ENCODE measurements at regions not wholly inside any gene's neighbourhood (a gene's known extent, or its start where the extent isn't known, plus 50 kb on each side); places are given as distances from the start of the nearest gene placed in this dataset.
"Not testable (repeated sequence)": the region's sequence is repeated elsewhere in the genome, so short reads cannot be mapped to it uniquely, and the experiment has no call there.

DNA sequence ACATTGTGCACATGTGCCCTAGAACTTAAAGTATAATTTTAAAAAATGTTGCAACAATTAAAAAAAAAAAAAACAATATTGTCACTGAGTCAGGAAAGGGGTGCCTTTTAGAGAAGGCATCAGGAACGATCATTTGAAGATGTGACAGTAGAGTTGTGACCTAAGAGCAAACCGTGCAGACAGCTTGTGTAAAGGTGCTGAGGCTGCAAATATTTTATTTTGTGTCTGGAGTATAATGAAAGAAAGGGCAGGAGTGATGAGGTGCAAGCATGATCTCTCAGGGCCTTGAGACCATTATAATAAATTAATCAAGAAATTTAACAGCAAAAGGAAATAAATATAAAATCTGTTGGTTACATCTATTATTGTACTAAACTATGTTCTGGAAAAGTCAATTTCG, 1219.7 kb downstream of the OLFM4 start:
- Histone ChIP-seq H3K27ac (no peak overlapping the region), H3K27me3 (replicated peaks) (no peaks in the 10 kb centered on the region), H3K36me3 (replicated peaks) (no peaks in the 10 kb centered on the region), H3K4me3 (ENCODE audit: low read depth, low read length) (no peak overlapping the region)
- TF ChIP-seq, protein P1, sequence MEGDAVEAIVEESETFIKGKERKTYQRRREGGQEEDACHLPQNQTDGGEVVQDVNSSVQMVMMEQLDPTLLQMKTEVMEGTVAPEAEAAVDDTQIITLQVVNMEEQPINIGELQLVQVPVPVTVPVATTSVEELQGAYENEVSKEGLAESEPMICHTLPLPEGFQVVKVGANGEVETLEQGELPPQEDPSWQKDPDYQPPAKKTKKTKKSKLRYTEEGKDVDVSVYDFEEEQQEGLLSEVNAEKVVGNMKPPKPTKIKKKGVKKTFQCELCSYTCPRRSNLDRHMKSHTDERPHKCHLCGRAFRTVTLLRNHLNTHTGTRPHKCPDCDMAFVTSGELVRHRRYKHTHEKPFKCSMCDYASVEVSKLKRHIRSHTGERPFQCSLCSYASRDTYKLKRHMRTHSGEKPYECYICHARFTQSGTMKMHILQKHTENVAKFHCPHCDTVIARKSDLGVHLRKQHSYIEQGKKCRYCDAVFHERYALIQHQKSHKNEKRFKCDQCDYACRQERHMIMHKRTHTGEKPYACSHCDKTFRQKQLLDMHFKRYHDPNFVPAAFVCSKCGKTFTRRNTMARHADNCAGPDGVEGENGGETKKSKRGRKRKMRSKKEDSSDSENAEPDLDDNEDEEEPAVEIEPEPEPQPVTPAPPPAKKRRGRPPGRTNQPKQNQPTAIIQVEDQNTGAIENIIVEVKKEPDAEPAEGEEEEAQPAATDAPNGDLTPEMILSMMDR (IDR thresholded peaks at IDR 0.05; ENCODE audit: low read depth, low read length, missing control alignments) = no peak
- no peak for DNase-seq
- in situ Hi-C loops (cut with HindIII; ENCODE audit: low pct_ligation_motif_present, low sequenced_read_pairs) = no loop called here

DNA sequence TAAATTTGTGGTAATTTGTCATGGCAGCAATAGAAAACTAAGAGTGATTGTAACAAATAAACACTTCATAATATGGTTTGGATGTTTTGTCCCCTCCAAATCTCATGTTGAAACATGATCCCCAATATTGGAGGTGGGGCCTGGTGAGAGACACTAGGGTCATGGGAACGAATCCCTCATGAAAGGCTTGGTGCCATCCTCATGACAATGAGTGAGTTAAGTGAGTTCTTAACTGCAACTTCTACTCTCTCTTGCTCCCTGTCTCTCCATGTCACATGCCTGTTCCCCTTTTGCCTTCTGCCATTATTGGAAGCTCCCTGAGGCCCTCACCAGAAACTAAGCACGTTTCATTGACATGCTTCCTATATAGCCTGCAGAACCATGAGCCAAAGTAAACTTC, 1233.2 kb downstream of the OLFM4 start:
- H3K27me3 ChIP-seq (replicated peaks) = no peaks in the 10 kb centered on the region
- in situ Hi-C loops (cut with HindIII; ENCODE audit: low pct_ligation_motif_present, low sequenced_read_pairs) = no loop called here
- no peak for DNase-seq

DNA sequence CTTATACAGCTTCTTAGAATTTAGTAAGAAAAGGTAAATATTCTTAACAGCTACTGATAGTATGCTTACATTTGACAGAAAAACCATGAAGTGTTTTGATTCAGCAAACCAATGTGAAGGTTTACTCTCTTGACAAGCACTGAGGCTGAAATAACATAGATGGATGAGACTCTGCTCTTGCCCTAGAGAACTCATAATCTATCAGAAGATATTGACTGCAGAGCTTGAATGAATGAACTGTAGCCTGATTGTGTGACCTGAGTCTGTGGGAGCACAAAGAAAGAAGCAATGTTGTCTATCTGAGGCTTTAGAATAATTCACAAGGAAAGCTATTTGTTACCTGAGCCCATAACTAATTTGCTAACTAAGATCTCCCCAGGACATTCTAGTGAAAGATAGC, 1235.3 kb downstream of the OLFM4 start:
- no peak overlapping the region for H3K27ac ChIP-seq
- in situ Hi-C loops (cut with HindIII; ENCODE audit: low pct_ligation_motif_present, low sequenced_read_pairs) = no loop called here
- H3K4me3 ChIP-seq (ENCODE audit: low read depth, low read length) = no peak overlapping the region
- TF ChIP-seq, protein P1 (IDR thresholded peaks at IDR 0.05; ENCODE audit: low read depth, low read length, missing control alignments) = no peak
- no peaks in the 10 kb centered on the region for H3K27me3 ChIP-seq (replicated peaks)
- no peak for DNase-seq
- H3K36me3 ChIP-seq (replicated peaks) = no peaks in the 10 kb centered on the region

More for the DNA sequence above, 1233.2 kb downstream of the OLFM4 start:
- H3K4me3 ChIP-seq (ENCODE audit: low read depth, low read length) = no peak overlapping the region
- H3K27ac ChIP-seq = no peak overlapping the region
- TF ChIP-seq, protein P1 (IDR thresholded peaks at IDR 0.05; ENCODE audit: low read depth, low read length, missing control alignments) = no peak
- H3K36me3 ChIP-seq (replicated peaks) = no peaks in the 10 kb centered on the region

DNA sequence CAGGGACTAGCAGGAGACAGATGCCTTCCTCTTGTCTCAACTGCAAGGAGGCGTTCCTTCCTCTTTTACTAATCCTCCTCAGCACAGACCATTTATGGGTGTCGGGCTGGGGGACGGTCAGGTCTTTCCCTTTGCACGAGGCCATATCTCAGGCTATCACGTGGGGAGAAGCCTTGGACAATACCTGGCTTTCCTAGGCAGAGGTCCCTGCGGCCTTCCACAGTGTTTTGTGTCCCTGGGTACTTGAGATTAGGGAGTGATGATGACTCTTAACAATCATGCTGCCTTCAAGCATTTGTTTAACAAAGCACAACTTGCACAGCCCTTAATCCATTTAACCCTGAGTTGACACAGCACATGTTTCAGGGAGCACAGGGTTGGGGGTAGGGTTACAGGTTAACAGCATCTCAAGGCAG, 1238.6 kb downstream of the OLFM4 start:
- H3K27ac ChIP-seq; in situ Hi-C loops (cut with HindIII; ENCODE audit: low pct_ligation_motif_present, low sequenced_read_pairs); H3K36me3 ChIP-seq (replicated peaks): not testable (repeated sequence)

DNA sequence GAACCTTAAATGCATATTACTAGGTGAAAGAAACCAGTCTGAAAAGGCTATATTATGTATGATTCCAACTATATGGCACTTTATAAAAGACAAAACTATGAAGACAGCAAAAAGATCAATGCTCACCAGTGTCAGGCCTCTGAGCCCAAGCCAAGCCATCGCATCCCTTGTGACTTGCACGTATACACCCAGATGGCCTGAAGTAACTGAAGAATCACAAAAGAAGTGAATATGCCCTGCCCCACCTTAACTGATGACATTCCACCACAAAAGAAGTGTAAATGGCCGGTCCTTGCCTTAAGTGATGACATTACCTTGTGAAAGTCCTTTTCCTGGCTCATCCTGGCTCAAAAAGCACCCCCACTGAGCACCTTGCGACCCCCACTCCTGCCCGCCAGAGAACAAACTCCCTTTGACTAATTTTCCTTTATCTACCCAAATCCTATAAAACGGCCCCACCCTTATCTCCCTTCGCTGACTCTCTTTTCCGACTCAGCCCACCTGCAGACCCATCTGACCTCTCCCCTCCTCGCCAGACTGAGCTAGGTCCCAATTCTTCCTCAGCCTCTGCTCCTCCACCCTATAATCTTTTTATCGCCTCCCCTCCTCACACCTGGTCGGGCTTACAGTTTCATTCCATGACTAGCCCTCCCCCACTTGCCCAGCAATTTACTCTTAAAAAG, 1239.5 kb downstream of the OLFM4 start:
- H3K4me3 ChIP-seq (ENCODE audit: low read depth, low read length); H3K27me3 ChIP-seq (replicated peaks); DNase-seq; H3K36me3 ChIP-seq (replicated peaks); in situ Hi-C loops (cut with HindIII; ENCODE audit: low pct_ligation_motif_present, low sequenced_read_pairs); H3K27ac ChIP-seq: not testable (repeated sequence)

More for the DNA sequence above, 1238.6 kb downstream of the OLFM4 start:
- H3K27me3 ChIP-seq (replicated peaks); DNase-seq; H3K4me3 ChIP-seq (ENCODE audit: low read depth, low read length): not testable (repeated sequence)

DNA sequence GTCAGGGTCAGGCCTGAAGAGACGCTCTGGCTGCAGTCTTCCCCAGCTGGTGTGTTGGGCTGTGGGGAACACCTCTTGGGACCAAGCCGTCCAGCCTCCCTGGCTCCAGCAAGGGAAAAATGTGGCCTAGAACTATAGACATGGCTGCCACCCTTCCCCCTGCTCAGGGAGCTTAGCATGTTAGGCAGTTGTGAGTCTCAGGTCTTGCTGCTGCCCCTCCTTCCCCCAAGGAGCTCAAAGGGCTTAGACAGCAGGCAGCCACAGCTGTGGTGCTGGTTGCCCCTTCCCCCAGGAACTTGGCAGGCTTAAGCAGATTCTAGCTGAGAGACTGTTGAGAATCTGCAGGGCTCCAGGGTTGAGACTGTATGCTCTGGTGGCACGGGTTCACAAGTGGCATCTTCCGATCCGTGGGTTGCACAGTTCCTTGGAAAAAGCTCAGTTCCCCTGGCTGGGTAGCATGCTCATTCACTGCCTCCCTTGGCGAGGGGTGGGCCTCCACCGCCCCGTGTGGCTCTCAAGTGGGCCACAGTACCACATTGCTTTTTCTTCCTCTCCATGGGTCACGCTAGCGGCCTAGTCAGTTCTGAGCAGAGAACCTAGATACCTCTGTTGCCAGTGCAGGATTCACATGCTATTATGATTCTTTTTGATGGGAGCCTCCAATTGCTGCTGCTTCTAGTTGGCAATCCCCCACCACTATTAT, 1258.6 kb downstream of the OLFM4 start:
- in situ Hi-C loops (cut with HindIII; ENCODE audit: low pct_ligation_motif_present, low sequenced_read_pairs) = no loop called here
- no peak for DNase-seq
- Histone ChIP-seq H3K36me3 (replicated peaks) (no peaks in the 10 kb centered on the region), H3K27me3 (replicated peaks) (no peaks in the 10 kb centered on the region), H3K4me3 (ENCODE audit: low read depth, low read length) (no peak overlapping the region), H3K27ac (no peak overlapping the region)
- TF ChIP-seq, protein P1 (IDR thresholded peaks at IDR 0.05; ENCODE audit: low read depth, low read length, missing control alignments) = no peak
